ENCODE measurements at regions not wholly inside any gene's neighbourhood (a gene's known extent, or its start where the extent isn't known, plus 50 kb on each side); places are given as distances from the start of the nearest gene placed in this dataset.

GRCh38 chr6:135622081-135622480 lies 124.5 kb upstream of the AHI1 start:
- no peak for FAIRE-seq
- WGBS (ENCODE audit: missing lambda C conversion rate): 89% methylated on average over 1 of the region's 1 CpG
- CTCF ChIA-PET: no interaction called here

GRCh38 chr6:135623979-135624378 lies 126.4 kb upstream of the AHI1 start:
- Histone ChIP-seq H3K4me1 (peaks cover 13% of the 10 kb centered on the region; the same call in 2 of the 3 replicates), H3K27ac (no peak overlapping the region), H3K9me3 (peaks cover 3% of the 10 kb centered on the region; the same call in 1 of the 3 replicates), H3K4me3 (no peak overlapping the region), H3K4me2 (no peak overlapping the region)
- ChIA-PET CTCF (no interaction called here), POLR2A (no interaction called here)
- FAIRE-seq (no peak), ATAC-seq (no peak), DNase-seq (ENCODE audit: low read depth in 1 of 2, low spot score in 1 of 2) (no peak)
- TF ChIP-seq GATA3 (IDR thresholded peaks at IDR 0.05; ENCODE audit: borderline replicate concordance) (no peak), ATOH8 (CRISPR knock-in tag; IDR thresholded peaks at IDR 0.05; ENCODE audit: low read depth) (no peak), KDM1A (IDR thresholded peaks at IDR 0.05; ENCODE audit: low read depth) (no peak), PBX3 (IDR thresholded peaks at IDR 0.05) (no peak), EP300 (IDR thresholded peaks at IDR 0.05) (no peak), HOXB5 (CRISPR knock-in tag; IDR thresholded peaks at IDR 0.05) (no peak), REST (IDR thresholded peaks at IDR 0.05) (no peak), MAFK (IDR thresholded peaks at IDR 0.05; ENCODE audit: partially characterized antibody) (no peak), TP53 (CRISPR knock-in tag; IDR thresholded peaks at IDR 0.05) (no peak), HDAC2 (IDR thresholded peaks at IDR 0.05) (no peak), JUNB (IDR thresholded peaks at IDR 0.05) (no peak), MYC (IDR thresholded peaks at IDR 0.05; ENCODE audit: borderline replicate concordance, low read length) (no peak), RAD21 (conservative IDR thresholded peaks at IDR 0.05 in 1 of 2, IDR thresholded peaks at IDR 0.05 in 1 of 2) (no peak), CHD4 (IDR thresholded peaks at IDR 0.05; ENCODE audit: borderline replicate concordance) (no peak)
- WGBS (ENCODE audit: missing lambda C conversion rate): 83% methylated on average over 1 of the region's 1 CpG

More at GRCh38 chr6:135622081-135622480, 124.5 kb upstream of the AHI1 start:
- POLR2A ChIA-PET: no interaction called here
- no peak overlapping the region for H3K27ac ChIP-seq
- no peak for DNase-seq (ENCODE audit: low read depth in 1 of 2, low spot score in 1 of 2)
- H3K4me2 ChIP-seq: no peak overlapping the region
- ATAC-seq: no peak
- TF ChIP-seq HDAC2 (IDR thresholded peaks at IDR 0.05): no peak
- TF ChIP-seq MAFK (IDR thresholded peaks at IDR 0.05; ENCODE audit: partially characterized antibody): no peak
- TF ChIP-seq ATOH8 (CRISPR knock-in tag; IDR thresholded peaks at IDR 0.05; ENCODE audit: low read depth): no peak
- no peak for TF ChIP-seq HMGXB4 (CRISPR knock-in tag; IDR thresholded peaks at IDR 0.05; ENCODE audit: borderline replicate concordance)
- TF ChIP-seq MYC (IDR thresholded peaks at IDR 0.05; ENCODE audit: borderline replicate concordance, low read length): no peak
- TF ChIP-seq MAZ (IDR thresholded peaks at IDR 0.05; ENCODE audit: borderline replicate concordance, low read depth, low read length): no peak
- TF ChIP-seq ELK1 (IDR thresholded peaks at IDR 0.05; ENCODE audit: low read depth, low read length): no peak
- no peak for TF ChIP-seq KDM1A (IDR thresholded peaks at IDR 0.05; ENCODE audit: low read depth)
- no peak for TF ChIP-seq POLR2AphosphoS2 (conservative IDR thresholded peaks at IDR 0.05; ENCODE audit: low read length)
- TF ChIP-seq HOXB13 (CRISPR knock-in tag; IDR thresholded peaks at IDR 0.05; ENCODE audit: low read depth): no peak
- peaks cover 6% of the 10 kb centered on the region; the same call in 2 of the 3 replicates for H3K4me1 ChIP-seq
- H3K9me3 ChIP-seq: peaks cover 3% of the 10 kb centered on the region; the same call in 1 of the 3 replicates
- H3K4me3 ChIP-seq: no peak overlapping the region
